SK-N-SH (cell line): ENCODE measurements at regions not wholly inside any gene's neighbourhood (a gene's known extent, or its start where the extent isn't known, plus 50 kb on each side); places are given as distances from the start of the nearest gene placed in this dataset.

Experiments
- CTCF ChIA-PET: fragments of 300-600, 350-600 bp; formaldehyde crosslinking; extraction: SDS; loops from one replicate; lab custom pipeline; 2021; lab: Yijun Ruan, JAX
- POLR2A ChIA-PET: fragments of 350-600 bp; sonication (Branson Sonifier 250); formaldehyde crosslinking; extraction: SDS; loops from one replicate; lab custom pipeline; 2020; ENCODE audit warnings: antibody characterized with exemption, inconsistent platforms; lab: Yijun Ruan, JAX
- DNase-seq: peaks from one replicate; pipeline ENCODE4 v3.0.0; 2012
- H2AFZ ChIP-seq: fragments of 200-600 bp; sonication (generic); 2 replicates; pipeline ENCODE4 v1.8.1; 2016; ENCODE audit warnings: antibody characterized with exemption, mild to moderate bottlenecking, low read depth
- H3F3A ChIP-seq: fragments of 200-600 bp; sonication (generic); replicated peaks from 2 replicates; pipeline ENCODE3; 2016; ENCODE audit warnings: antibody characterized with exemption, mild to moderate bottlenecking; ENCODE audit not compliant: insufficient read depth
- H3K27ac ChIP-seq, 2 experiments: fragments of 200-500 bp in 1 of 2; fragments of 200-600 bp in 1 of 2; sonication (Bioruptor generic) in 1 of 2; sonication (generic), shearing (Covaris generic) in 1 of 2; 2 replicates each; pipeline versions ENCODE4 v1.5.1 to v1.6.1; 2014 to 2016; ENCODE audit warnings: low read depth in 2 of 2, inconsistent platforms in 1 of 2, low read length in 1 of 2, mild to moderate bottlenecking in 1 of 2, mixed read lengths in 1 of 2
- H3K27me3 ChIP-seq: fragments of 200-600 bp; sonication (generic), shearing (Covaris generic); 2 replicates; pipeline ENCODE4 v1.6.1; 2016; ENCODE audit warnings: mixed run types; ENCODE audit not compliant: insufficient read depth
- H3K36me3 ChIP-seq, 2 experiments: fragments of 200-500 bp in 1 of 2; fragments of 200-600 bp in 1 of 2; sonication (Bioruptor generic) in 1 of 2; sonication (generic) in 1 of 2; replicated peaks in 1 of 2; 2 replicates each; pipeline versions ENCODE3 to v1.5.1; 2014 to 2016; ENCODE audit warnings: low read length in 1 of 2, mild to moderate bottlenecking in 1 of 2; ENCODE audit not compliant: insufficient read depth in 2 of 2, control insufficient read depth in 1 of 2
- H3K4me1 ChIP-seq, 2 experiments: fragments of 200-500 bp in 1 of 2; fragments of 200-600 bp in 1 of 2; sonication (Bioruptor generic) in 1 of 2; sonication (generic), shearing (Covaris generic) in 1 of 2; 2 replicates each; pipeline versions ENCODE4 v1.5.1 to v1.6.1; 2014 to 2016; ENCODE audit warnings: low read depth in 1 of 2, low read length in 1 of 2, mixed run types in 1 of 2; ENCODE audit not compliant: insufficient read depth in 2 of 2, control insufficient read depth in 1 of 2
- H3K4me2 ChIP-seq: fragments of 200-600 bp; sonication (generic), shearing (Covaris generic); 2 replicates; pipeline ENCODE4 v1.6.1; 2017; ENCODE audit warnings: mixed run types
- H3K4me3 ChIP-seq, 2 experiments: fragments of 200-500 bp in 1 of 2; fragments of 200-600 bp in 1 of 2; sonication (Bioruptor generic) in 1 of 2; sonication (generic), shearing (Covaris generic) in 1 of 2; 2 replicates each; pipeline versions ENCODE4 v1.5.1 to v1.8.1; 2014 to 2016; ENCODE audit warnings: low read depth in 2 of 2, inconsistent platforms in 1 of 2, low read length in 1 of 2, mild to moderate bottlenecking in 1 of 2, mixed read lengths in 1 of 2, moderate library complexity in 1 of 2
- H3K79me2 ChIP-seq: fragments of 200-600 bp; sonication (generic); 2 replicates; pipeline ENCODE4 v1.8.1; 2017; ENCODE audit warnings: mild to moderate bottlenecking; ENCODE audit not compliant: insufficient read depth
- H3K9ac ChIP-seq: fragments of 200-600 bp; sonication (generic); 2 replicates; pipeline ENCODE4 v1.6.1; 2017; ENCODE audit warnings: mixed run types
- H3K9me2 ChIP-seq: fragments of 200-600 bp; sonication (generic); 2 replicates; pipeline ENCODE4 v1.6.1; 2017; ENCODE audit warnings: mixed run types
- H3K9me3 ChIP-seq: fragments of 200-600 bp; sonication (generic); 2 replicates; pipeline ENCODE4 v1.6.1; 2017; ENCODE audit warnings: mixed run types, mild to moderate bottlenecking, moderate library complexity
- H4K20me1 ChIP-seq: fragments of 200-600 bp; sonication (generic); 2 replicates; pipeline ENCODE4 v1.6.1; 2017; ENCODE audit warnings: mild to moderate bottlenecking, mixed run types; ENCODE audit not compliant: insufficient read depth
- EP300 ChIP-seq, 2 experiments: IDR thresholded peaks; 2 replicates each; pipeline versions ENCODE4 v1.4.0 to v1.6.1; 2012; ENCODE audit warnings: borderline replicate concordance in 1 of 2, low read depth in 1 of 2, low read length in 1 of 2
- FOSL2 ChIP-seq: IDR thresholded peaks from 2 replicates; pipeline ENCODE4 v1.4.0; 2012; ENCODE audit warnings: low read depth, mild to moderate bottlenecking, moderate library complexity, borderline replicate concordance
- FOXM1 ChIP-seq: IDR thresholded peaks from 2 replicates; pipeline ENCODE4 v1.4.0; 2012; ENCODE audit warnings: low read depth, mild to moderate bottlenecking
- GATA2 ChIP-seq: sonication (generic); formaldehyde crosslinking; IDR thresholded peaks from 2 replicates; pipeline ENCODE4 v1.5.0; 2020; ENCODE audit warnings: mild to moderate bottlenecking, missing genetic modification reagents
- IRF3 ChIP-seq: fragments of 150-350 bp; IDR thresholded peaks from 2 replicates; pipeline ENCODE4 v1.6.1; 2016; ENCODE audit warnings: mild to moderate bottlenecking, low read depth, low read length
- JUND ChIP-seq: IDR thresholded peaks from 2 replicates; pipeline ENCODE4 v1.4.0; 2012
- NRF1 ChIP-seq: IDR thresholded peaks from 2 replicates; pipeline ENCODE4 v1.6.1; 2012; ENCODE audit warnings: low read depth, mild to moderate bottlenecking, low read length
- POLR2AphosphoS5 ChIP-seq: IDR thresholded peaks from 2 replicates; pipeline ENCODE4 v1.6.1; 2012; ENCODE audit warnings: low read depth, low read length
- TAF1 ChIP-seq: IDR thresholded peaks from 2 replicates; pipeline ENCODE4 v1.6.1; 2012; ENCODE audit warnings: low read depth, mild to moderate bottlenecking, low read length, moderate library complexity, borderline replicate concordance
- TCF12 ChIP-seq: IDR thresholded peaks from 2 replicates; pipeline ENCODE4 v1.4.0; 2012
- USF1 ChIP-seq: IDR thresholded peaks from 2 replicates; pipeline ENCODE4 v1.4.0; 2012; ENCODE audit warnings: low read depth, borderline replicate concordance
- USF2 ChIP-seq: fragments of 150-350 bp; IDR thresholded peaks from 2 replicates; pipeline ENCODE4 v1.6.1; 2017; ENCODE audit warnings: antibody characterized with exemption, low read length, low read depth, borderline replicate concordance
- ZBTB33 ChIP-seq: IDR thresholded peaks from 2 replicates; pipeline ENCODE4 v1.4.0; 2012; ENCODE audit warnings: low read depth, borderline replicate concordance
- WGBS: methylation state at CpG from one replicate; pipeline ENCODE4 v1.1.6; 2017; ENCODE audit warnings: low lambda C conversion rate; 5-methylcytosine and 5-hydroxymethylcytosine counted together

GRCh38 chr3:193868590-193868989, 267.4 kb upstream of the HES1 start:
- H3K27me3 ChIP-seq, result no peaks in the 10 kb centered on the region
- H3K9me2 ChIP-seq, result no peaks in the 10 kb centered on the region
- no peaks in the 10 kb centered on the region for H4K20me1 ChIP-seq
- no peak for DNase-seq
- WGBS, result 82% methylated on average over 4 of the region's 7 CpGs
- no peaks in the 10 kb centered on the region for H3K36me3 ChIP-seq
- no peak overlapping the region for H3K9ac ChIP-seq
- no peaks in the 10 kb centered on the region for H3F3A ChIP-seq
- ChIA-PET CTCF (no interaction called here), POLR2A (no interaction called here)
- no peak overlapping the region for H3K27ac ChIP-seq
- H2AFZ ChIP-seq, result no peak overlapping the region
- no peaks in the 10 kb centered on the region for H3K79me2 ChIP-seq
- H3K4me3 ChIP-seq, result no peak overlapping the region
- H3K4me1 ChIP-seq, result peaks cover 0 to 10% of the 10 kb centered on the region in 2 experiments; a peak in 1 of 4 replicates
- no peak overlapping the region for H3K4me2 ChIP-seq
- TF ChIP-seq JUND, result no peak
- TF ChIP-seq USF1, result no peak
- no peak for TF ChIP-seq GATA2 (CRISPR knock-in tag)
- TF ChIP-seq FOSL2, result no peak
- no peak for TF ChIP-seq IRF3
- TF ChIP-seq POLR2AphosphoS5, result no peak
- TF ChIP-seq USF2, result no peak
- TF ChIP-seq FOXM1, result no peak
- TF ChIP-seq TCF12, result no peak
- no peak for TF ChIP-seq TAF1
- TF ChIP-seq EP300 (IDR thresholded peaks at IDR 0.05; ENCODE audit: borderline replicate concordance in 1 of 2, low read depth in 1 of 2, low read length in 1 of 2), result no peak
- TF ChIP-seq NRF1, result no peak
- no peak for TF ChIP-seq ZBTB33
- H3K9me3 ChIP-seq, result no peaks in the 10 kb centered on the region
